Kidney (tissue), 13 donors: ENCODE measurements at regions not wholly inside any gene's neighbourhood (a gene's known extent, or its start where the extent isn't known, plus 50 kb on each side); places are given as distances from the start of the nearest gene placed in this dataset.

Experiments
- DNase-seq, 5 donors: peaks; one replicate each; pipeline ENCODE4 v3.0.0-alpha.2; 2013 to 2020
- FAIRE-seq: peaks from 2 replicates; lab custom pipeline; 2012; peaks lifted over from hg19 to GRCh38; lab: Jason Lieb, UNC
- H3K27ac ChIP-seq, 2 donors: one replicate each; pipeline ENCODE4 v1.7.0; 2013; ENCODE audit warnings: low read depth in 2 of 2, low read length in 2 of 2, inconsistent platforms in 1 of 2
- H3K27me3 ChIP-seq: one replicate; pipeline ENCODE4 v1.7.1; 2013; ENCODE audit warnings: low read length, inconsistent platforms; ENCODE audit not compliant: control insufficient read depth, insufficient read depth
- H3K36me3 ChIP-seq, 3 donors: one replicate each; pipeline versions ENCODE4 v1.7.0 to v1.7.1; 2013; ENCODE audit warnings: low read length in 3 of 3, control low read depth in 1 of 3, inconsistent platforms in 1 of 3; ENCODE audit not compliant: insufficient read depth in 3 of 3, control insufficient read depth in 2 of 3
- H3K4me1 ChIP-seq, 3 donors: one replicate each; pipeline versions ENCODE4 v1.7.0 to v1.7.1; 2013; ENCODE audit warnings: low read length in 3 of 3, inconsistent platforms in 1 of 3, low read depth in 1 of 3; ENCODE audit not compliant: control insufficient read depth in 2 of 3, insufficient read depth in 2 of 3
- H3K4me3 ChIP-seq, 3 donors: one replicate each; pipeline versions ENCODE4 v1.7.0 to v1.8.1; 2013; ENCODE audit warnings: low read length in 3 of 3, control low read depth in 1 of 3, inconsistent platforms in 1 of 3
- H3K9ac ChIP-seq, 3 donors: one replicate each; pipeline versions ENCODE4 v1.7.0 to v1.7.1; 2013; ENCODE audit warnings: low read length in 3 of 3, control low read depth in 1 of 3, inconsistent platforms in 1 of 3
- H3K9me3 ChIP-seq, 3 donors: one replicate each; pipeline versions ENCODE4 v1.7.0 to v1.7.1; 2013; ENCODE audit warnings: low read length in 3 of 3, control low read depth in 1 of 3, inconsistent platforms in 1 of 3; ENCODE audit not compliant: control insufficient read depth in 2 of 3, insufficient read depth in 1 of 3
- CTCF ChIP-seq: IDR thresholded peaks from 3 replicates; pipeline ENCODE4 v1.5.1; 2012; ENCODE audit warnings: mild to moderate bottlenecking, moderate library complexity, borderline replicate concordance; ENCODE audit not compliant: insufficient read depth; ENCODE audit errors: extremely low read depth
- intact Hi-C: fragments of 100-400 bp; cut with DNase I; formaldehyde crosslinking; loops from one replicate; pipeline ENCODE4 v1.11.1; 2022
- donor health status: control.
- donor health status: control.
- donor health status: control.
- donor health status: control.
- donor health status: control.
- donor health status: DM: yes; HTN: yes; CAD: no.
- donor health status: Normal renal cell carcinoma (clear cell type).

GRCh38 chr3:34938784-34939183 lies 700.5 kb upstream of the ARPP21 start:
- H3K36me3 ChIP-seq, result no peaks in the 10 kb centered on the region
- FAIRE-seq, result no peak
- TF ChIP-seq CTCF, result no peak
- intact Hi-C loops, result no loop called here
- no peaks in the 10 kb centered on the region for H3K27me3 ChIP-seq
- peaks cover 0 to 2% (median 0%) of the 10 kb centered on the region in 3 donors for H3K9me3 ChIP-seq
- H3K4me1 ChIP-seq, result no peaks in the 10 kb centered on the region
- DNase-seq, result no peak
- H3K27ac ChIP-seq, result no peak overlapping the region
- no peak overlapping the region for H3K4me3 ChIP-seq
- H3K9ac ChIP-seq, result no peak overlapping the region

GRCh38 chr3:34942256-34942655 lies 697.1 kb upstream of the ARPP21 start:
- H3K27me3 ChIP-seq, result no peaks in the 10 kb centered on the region
- intact Hi-C loops, result no loop called here
- no peak overlapping the region for H3K4me3 ChIP-seq
- H3K9me3 ChIP-seq, result peaks cover 0 to 2% (median 0%) of the 10 kb centered on the region in 3 donors
- no peaks in the 10 kb centered on the region for H3K4me1 ChIP-seq
- H3K27ac ChIP-seq, result no peak overlapping the region
- no peaks in the 10 kb centered on the region for H3K36me3 ChIP-seq
- no peak for TF ChIP-seq CTCF
- FAIRE-seq (no peak), DNase-seq (no peak)
- H3K9ac ChIP-seq, result no peak overlapping the region

- DNase-seq (peak in 2 of 5 donors; percentile 5 to 25), FAIRE-seq (no peak)
- intact Hi-C loops, result no loop called here
- no peak for TF ChIP-seq CTCF
- Histone ChIP-seq H3K4me1 (no peaks in the 10 kb centered on the region), H3K9ac (no peak overlapping the region), H3K36me3 (no peaks in the 10 kb centered on the region), H3K4me3 (no peak overlapping the region), H3K27me3 (no peaks in the 10 kb centered on the region), H3K27ac (no peak overlapping the region), H3K9me3 (no peaks in the 10 kb centered on the region)
Observed at GRCh38 chr3:34947834-34948233, 691.5 kb upstream of the ARPP21 start.

GRCh38 chr3:34948517-34948916 lies 690.8 kb upstream of the ARPP21 start:
- Histone ChIP-seq H3K9ac (no peak overlapping the region), H3K27ac (no peak overlapping the region), H3K36me3 (no peaks in the 10 kb centered on the region), H3K4me3 (no peak overlapping the region), H3K9me3 (no peaks in the 10 kb centered on the region), H3K27me3 (no peaks in the 10 kb centered on the region), H3K4me1 (no peaks in the 10 kb centered on the region)
- intact Hi-C loops, result no loop called here
- no peak for TF ChIP-seq CTCF
- no peak for FAIRE-seq
- no peak for DNase-seq
